ENCODE measurements at regions not wholly inside any gene's neighbourhood (a gene's known extent, or its start where the extent isn't known, plus 50 kb on each side); places are given as distances from the start of the nearest gene placed in this dataset.

- TF ChIP-seq FOXP4 (CRISPR knock-in tag; IDR thresholded peaks at IDR 0.05) (0 out of 2 replicates have a peak, but pooled peaks have one; percentile 3), BRD4 (CRISPR knock-in tag; IDR thresholded peaks at IDR 0.05) (peak; percentile 51; the same call in 1 of the 2 replicates), EZH2 (conservative IDR thresholded peaks at IDR 0.05; ENCODE audit: low read depth, low read length) (no peak), ZNF281 (CRISPR knock-in tag; IDR thresholded peaks at IDR 0.05; ENCODE audit: borderline replicate concordance) (no peak), ZNF614 (CRISPR knock-in tag; IDR thresholded peaks at IDR 0.05; ENCODE audit: borderline replicate concordance) (no peak), NBN (conservative IDR thresholded peaks at IDR 0.05) (no peak), ARNTL (CRISPR knock-in tag; IDR thresholded peaks at IDR 0.05) (0 out of 2 replicates have a peak, but pooled peaks have one; percentile 41), FUBP1 (CRISPR knock-in tag; IDR thresholded peaks at IDR 0.05; ENCODE audit: borderline replicate concordance) (no peak), ETS1 (CRISPR knock-in tag; IDR thresholded peaks at IDR 0.05) (no peak), ZFX (CRISPR knock-in tag; IDR thresholded peaks at IDR 0.05; ENCODE audit: low read depth) (peak; percentile 45; the same call in 1 of the 2 replicates), NFE2 (CRISPR knock-in tag; IDR thresholded peaks at IDR 0.05) (no peak), ZNF687 (CRISPR knock-in tag; IDR thresholded peaks at IDR 0.05) (peak; percentile 71), ZNF713 (CRISPR knock-in tag; IDR thresholded peaks at IDR 0.05) (no peak), ZNF761 (CRISPR knock-in tag; conservative IDR thresholded peaks at IDR 0.05) (0 out of 2 replicates have a peak, but pooled peaks have one; percentile 33), ETV5 (CRISPR knock-in tag; IDR thresholded peaks at IDR 0.05; ENCODE audit: borderline replicate concordance) (peak; percentile 22; the same call in 1 of the 2 replicates), ZMYM2 (CRISPR knock-in tag; IDR thresholded peaks at IDR 0.05) (no peak)
These were observed 70.4 kb upstream of the AOAH start (continued) for GRCh38 chr7:36794689-36795088.

Data from HepG2 (cell line).